Esophagus muscularis mucosa (tissue), 4 donors: ENCODE measurements at regions not wholly inside any gene's neighbourhood (a gene's known extent, or its start where the extent isn't known, plus 50 kb on each side); places are given as distances from the start of the nearest gene placed in this dataset.

Experiments
- CTCF ChIP-seq, 3 experiments: fragments of 200-600 bp in 2 of 3; fragments of 450-650 bp in 1 of 3; sonication (generic) in 2 of 3; IDR thresholded peaks; one replicate each; pipeline ENCODE4 v1.5.1; 2017 to 2019; ENCODE audit warnings: antibody characterized with exemption in 3 of 3, mild to moderate bottlenecking in 2 of 3, moderate library complexity in 1 of 3
- EP300 ChIP-seq: sonication (generic); formaldehyde crosslinking; IDR thresholded peaks from one replicate; pipeline ENCODE4 v1.6.1; 2017; ENCODE audit warnings: antibody characterized with exemption
- POLR2A ChIP-seq: fragments of 450-650 bp; IDR thresholded peaks from one replicate; pipeline ENCODE4 v1.6.1; 2017; ENCODE audit warnings: antibody characterized with exemption, moderate library complexity, mild to moderate bottlenecking, low read depth

DNA sequence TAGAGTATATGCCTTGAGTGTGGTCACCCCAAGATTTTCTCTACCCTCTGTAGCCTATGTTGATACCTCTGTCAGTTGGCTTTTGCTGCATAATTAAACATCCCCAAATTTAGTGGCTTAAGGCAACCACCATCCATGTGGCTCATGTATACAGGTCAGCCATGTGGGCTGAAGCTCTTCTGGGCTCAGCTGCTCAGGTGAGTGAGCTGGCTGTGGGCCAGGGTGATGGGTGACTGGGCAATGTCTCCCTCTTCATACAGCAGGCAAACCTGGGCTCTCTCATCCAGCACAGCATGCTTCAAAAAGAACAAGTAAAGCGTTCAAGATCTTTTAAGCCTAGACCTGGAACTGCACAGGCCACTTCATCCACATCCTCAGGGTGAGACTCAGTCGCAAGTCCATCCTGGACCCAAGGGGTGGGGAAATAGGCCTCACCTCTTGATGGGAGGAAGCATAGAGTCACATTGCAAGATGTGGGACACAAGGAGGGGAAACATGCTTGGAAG is 188.2 kb upstream of the TAS2R1 start:
- TF ChIP-seq CTCF (IDR thresholded peaks at IDR 0.05) (no peak), EP300 (no peak), POLR2A (no peak)
